ENCODE measurements at regions not wholly inside any gene's neighbourhood (a gene's known extent, or its start where the extent isn't known, plus 50 kb on each side); places are given as distances from the start of the nearest gene placed in this dataset.

DNA sequence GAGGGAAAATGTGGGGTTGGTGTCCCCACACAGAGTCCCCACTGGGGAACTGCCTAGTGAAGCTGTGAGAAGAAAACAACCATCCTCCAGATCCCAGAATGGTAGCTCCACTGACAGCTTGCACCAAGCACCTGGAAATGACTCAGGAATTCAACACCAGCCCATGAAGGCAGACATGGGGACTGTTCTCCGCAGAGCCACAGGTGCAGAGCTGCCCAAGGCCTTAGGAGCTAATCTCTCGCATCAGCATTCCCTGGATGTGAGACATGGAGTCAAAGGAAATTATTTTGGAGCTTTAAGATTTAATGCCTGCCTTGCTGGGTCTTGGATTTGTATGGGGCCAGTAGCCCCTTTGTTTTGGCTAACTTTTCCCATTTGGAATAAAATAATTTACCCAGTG lies 367.9 kb downstream of the FAM133A start:
- DNase-seq (ENCODE audit: low read depth, low spot score) = no peak

DNA sequence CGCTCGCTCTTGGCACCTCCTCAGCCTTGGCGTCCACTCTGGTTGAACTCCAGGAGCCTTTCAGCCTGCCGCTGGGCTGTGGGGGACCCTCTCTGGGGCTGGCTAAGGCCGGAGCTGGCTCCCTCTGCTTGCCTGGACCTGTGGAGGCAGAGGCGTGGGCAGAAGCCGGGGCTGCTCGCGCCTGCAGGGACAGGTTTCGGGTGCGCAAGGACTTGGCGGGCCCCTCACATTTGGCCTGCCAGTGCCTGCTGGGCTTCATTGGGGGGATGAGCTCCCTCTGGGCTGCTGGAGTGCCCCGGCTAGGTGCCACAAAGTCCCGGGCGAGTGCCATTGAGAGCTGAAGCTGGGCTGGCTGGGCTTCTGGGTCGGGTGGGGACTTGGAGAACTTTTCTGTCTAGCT lies 371.7 kb downstream of the FAM133A start:
- no peak for DNase-seq (ENCODE audit: low read depth, low spot score)

DNA sequence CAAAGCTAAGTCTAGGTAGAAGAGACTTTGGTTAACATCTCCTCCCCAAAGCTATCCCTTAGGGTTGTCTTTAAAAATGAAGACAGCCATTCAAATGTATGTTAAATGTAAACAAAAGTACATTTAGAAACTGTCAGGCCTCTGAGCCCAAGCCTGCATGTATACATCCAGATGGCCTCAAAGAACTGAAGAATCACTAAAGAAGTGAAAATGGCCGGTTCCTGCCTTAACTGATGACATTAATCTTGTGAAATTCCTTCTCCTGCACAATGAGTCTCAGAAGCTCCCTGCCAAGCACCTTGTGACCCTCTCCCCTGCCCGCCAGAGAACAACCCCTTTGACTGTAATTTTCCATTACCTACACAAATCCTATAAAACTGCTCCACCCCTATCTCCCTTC lies 377.9 kb downstream of the FAM133A start:
- peak; percentile 70 for DNase-seq (ENCODE audit: low read depth, low spot score)

DNA sequence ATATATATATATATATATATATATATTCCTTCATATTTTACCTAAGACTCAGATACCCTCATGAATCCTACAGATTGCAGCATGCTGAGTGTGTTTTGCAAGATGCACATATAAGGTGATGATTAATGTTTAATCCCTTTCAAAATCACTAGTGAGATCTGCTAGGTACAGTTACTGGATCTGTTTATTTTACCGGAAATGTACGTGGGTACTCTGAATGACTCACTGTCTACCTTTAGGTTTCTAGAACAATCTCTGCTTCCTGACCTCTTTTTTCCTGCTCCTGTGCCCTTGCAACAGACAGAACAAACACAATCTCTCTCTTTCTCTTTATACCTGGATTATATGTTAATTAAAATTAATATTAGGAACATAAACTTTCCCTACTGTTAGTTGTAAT lies 379.6 kb downstream of the FAM133A start:
- DNase-seq (ENCODE audit: low read depth, low spot score) = no peak

DNA sequence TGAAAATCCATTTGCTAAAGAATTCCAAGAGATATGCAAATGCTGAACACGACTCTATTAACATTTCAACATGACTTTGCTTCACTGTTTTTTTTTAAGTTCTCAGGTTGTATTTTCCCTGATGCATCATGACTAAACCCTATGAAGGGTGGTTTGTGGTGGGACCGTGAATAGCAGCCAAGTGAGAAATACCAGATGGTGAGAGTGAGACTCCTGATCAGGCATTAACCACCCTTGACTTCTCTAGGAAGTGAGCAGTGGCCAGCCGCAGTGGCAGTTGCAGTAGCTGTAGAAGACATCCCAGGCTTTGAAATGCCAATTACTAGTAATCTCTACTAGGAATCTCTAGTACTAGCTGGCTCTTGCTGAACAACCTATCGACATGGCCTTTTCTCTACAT lies 383.4 kb downstream of the FAM133A start:
- DNase-seq (ENCODE audit: low read depth, low spot score) = peak; percentile 9

DNA sequence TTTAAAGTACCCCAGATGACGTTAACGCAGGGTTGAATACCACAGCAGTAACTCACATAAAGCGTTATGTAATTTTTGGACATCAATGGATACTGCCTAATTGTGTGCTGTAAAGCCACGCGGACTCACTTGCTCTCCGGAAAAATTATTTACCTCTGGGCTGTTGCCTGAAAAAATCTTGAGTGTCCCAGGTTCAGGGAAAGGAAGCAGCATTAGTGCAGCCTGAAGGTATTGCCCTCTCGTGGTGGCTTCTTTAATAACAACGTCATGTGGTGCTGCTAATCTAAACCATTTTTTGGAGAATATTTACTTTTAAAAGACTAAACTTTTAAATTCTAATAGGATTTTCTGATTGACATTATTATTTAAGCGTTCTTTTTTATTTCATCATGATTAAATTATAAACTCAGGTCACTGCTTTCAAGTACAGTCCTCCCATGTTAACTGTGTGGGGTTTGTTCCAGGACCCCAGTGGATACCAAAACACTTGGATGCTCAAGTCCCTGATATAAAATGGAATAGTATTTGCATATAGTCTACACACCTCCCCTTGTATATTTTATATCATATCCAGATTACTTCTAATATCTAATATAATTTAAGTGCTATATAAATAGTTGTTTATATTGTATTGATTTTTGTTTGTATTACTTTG lies 384.8 kb downstream of the FAM133A start:
- DNase-seq (ENCODE audit: low read depth, low spot score) = peak; percentile 25

DNA sequence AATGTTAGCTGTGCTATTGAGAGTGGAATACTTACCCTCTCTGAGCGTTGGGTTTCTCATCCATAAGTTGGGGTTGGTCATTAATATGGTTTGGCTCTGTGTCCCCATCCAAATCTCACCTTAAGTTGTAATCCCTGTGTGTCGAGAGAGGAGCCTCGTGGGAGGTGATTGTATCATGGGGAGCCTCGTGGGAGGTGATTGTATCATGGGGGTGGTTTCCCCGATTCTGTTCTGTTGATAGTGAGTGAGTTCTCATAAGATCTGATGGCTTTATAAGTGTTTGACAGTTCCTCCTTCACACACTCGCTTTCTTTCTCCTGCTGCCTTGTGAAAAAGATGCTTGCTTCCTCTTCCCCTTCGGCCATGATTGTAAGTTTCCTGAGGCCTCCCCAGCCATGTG lies 391.1 kb downstream of the FAM133A start:
- no peak for DNase-seq (ENCODE audit: low read depth, low spot score)

DNA sequence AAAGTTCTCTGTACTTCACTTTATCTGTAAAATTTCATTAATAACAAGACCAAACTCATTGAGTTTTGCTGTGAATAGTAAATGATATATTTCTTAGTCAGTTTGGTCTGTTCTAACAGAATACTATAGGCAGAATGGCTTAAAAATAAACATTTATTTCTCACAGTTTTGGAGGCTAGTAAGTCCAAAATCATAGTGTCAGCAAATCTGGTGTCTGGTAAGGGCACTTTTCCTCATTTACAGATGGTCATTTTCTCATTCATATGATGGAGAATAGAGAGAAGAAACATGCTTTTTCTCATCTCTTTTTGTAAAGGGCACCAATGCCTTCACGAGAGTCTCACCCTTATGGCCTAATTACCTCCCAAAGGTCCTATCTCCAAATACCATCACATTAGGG lies 415.1 kb downstream of the FAM133A start:
- DNase-seq (ENCODE audit: low read depth, low spot score) = no peak

DNA sequence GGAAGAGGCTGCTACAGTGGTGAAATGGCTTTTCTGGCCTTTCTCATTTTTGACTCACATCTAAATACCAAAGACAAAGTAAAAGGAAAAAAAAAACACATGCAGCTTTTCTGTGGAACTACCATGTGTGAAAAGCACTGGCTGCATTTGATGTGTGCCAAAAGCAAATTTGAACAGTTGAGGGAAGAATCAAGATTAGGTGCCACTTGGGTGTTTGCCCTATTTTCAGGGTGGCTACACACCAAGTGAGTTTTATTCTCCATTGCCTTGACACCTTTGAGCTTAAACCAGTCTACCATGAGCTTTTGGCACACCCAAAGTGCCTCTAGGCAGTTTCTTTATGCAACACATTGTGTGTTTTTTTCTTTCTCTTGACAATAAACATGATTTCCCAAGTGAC lies 423.9 kb downstream of the FAM133A start:
- DNase-seq (ENCODE audit: low read depth, low spot score) = no peak

DNA sequence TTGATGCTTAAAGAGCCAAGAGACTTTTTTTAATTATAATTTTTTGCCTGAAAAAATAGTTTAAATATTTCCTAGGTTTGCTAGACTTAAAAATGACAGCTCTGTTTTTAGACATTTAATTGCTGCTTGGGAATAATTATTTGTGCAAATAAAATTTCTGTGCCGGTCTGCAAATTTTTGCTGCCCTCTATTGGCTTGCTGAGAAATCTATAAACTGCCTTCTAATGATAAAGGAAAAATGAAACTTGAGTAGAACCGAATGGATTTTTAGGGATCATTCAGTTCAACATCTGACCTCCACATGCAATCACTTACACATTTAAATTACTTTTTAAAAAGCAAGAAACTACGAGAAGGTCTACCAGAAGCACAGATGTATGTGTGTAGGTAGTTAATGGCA lies 434.0 kb downstream of the FAM133A start:
- DNase-seq (ENCODE audit: low read depth, low spot score) = no peak

DNA sequence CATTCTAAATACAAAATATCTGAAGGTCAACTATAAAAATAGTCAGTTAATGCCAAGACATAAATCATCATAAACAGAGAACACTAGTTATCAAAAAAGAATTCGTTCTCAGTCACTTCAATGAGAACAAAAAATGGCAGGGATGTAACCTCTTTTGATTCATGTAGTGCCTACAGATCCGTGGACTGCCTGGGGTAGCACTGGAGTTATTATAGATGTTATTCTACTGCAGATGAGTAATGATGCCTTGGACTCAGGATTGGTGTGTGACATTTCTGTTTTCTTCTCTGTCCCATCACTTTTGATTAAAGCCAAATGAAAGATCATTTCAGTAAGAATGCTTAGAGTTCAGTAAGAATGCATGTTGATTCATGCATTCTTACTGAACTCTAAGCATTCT lies 440.4 kb downstream of the FAM133A start:
- no peak for DNase-seq (ENCODE audit: low read depth, low spot score)

DNA sequence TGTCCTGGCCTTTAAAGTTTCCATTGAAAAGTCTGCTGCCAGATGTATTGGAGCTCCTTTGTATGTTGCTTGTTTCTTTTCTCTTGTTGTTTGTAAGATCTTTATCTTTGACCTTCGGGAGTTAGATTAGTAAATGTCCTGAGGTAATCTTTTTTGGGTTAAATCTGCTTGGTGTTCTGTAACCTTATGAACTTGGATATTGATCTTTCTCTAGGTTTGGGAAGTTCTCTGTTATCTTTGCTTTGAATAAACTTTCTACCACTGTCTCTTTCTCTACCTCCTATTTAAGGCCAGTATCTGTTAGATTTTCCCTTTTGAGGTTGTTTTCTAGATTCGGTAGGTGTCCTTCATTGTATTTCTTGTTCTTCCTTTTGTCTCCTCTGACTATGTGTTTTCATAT lies 447.8 kb downstream of the FAM133A start:
- no peak for DNase-seq (ENCODE audit: low read depth, low spot score)

DNA sequence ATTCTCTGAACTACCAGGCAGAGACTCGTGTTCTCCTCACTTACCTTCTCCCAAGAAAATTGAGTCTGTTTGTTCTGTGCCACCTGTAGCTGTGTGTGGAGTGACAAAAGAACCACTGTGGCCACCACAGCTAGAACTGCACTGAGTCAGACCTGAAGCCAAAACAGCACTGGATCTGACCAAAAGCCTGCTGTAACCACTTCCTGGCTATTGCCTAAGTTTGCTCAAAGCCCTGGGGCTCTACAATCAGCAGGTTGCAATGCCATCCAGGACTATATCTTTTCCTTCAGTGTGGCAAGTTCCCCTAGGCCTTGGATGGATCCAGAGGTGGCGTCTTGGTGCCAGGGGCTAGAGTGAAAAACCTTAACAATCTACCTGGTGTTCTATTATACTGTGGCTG lies 449.1 kb downstream of the FAM133A start:
- peak; percentile 1 for DNase-seq (ENCODE audit: low read depth, low spot score)

DNA sequence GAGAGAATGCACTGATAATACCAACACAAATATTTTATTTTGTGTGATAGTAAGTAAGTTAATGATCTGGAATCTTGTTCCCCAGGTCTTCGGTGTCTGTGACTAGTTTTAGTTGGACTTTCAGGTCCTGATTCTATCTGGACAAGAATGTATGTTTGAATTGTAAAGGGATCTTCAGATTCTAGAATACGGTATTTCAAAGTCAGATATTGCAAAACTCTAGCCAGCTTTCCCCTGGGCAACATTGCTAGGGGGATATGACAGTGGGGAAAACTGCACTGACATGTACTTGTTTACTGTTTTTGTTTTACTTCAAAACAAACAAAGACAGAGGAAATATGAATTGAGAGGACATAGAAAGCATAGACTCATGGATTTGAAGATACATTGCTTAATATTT lies 489.0 kb downstream of the FAM133A start:
- DNase-seq (ENCODE audit: low read depth, low spot score) = no peak

DNA sequence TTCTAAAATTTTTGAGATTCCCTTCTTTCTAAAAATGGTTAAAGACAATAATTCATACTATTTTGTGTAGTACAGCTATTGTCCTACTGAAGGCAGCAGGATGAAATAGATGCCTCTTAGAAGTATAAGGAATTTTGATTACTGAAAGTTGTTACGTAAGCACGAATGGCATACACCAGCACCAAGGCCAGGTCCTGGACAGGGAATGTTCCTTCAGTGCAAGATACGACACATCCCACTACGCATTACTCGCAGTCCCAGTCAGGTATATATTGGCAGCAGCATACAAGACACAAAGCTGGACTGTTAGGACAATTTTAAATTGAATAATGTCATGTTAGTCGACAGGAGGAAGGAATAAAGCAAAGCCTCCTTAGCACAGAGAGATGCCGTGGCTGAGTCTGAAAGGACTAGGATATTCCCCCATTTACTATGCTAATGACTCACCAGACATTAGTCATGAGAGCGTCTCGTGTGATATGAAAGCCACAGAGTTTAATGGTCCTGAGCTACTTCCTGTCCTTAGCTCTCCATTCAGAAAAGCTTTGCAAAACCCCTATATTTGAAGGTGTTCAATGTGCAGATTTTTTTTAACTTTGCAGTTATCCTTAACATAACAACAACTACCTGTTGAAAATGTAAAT lies 504.3 kb downstream of the FAM133A start:
- DNase-seq (ENCODE audit: low read depth, low spot score) = no peak

DNA sequence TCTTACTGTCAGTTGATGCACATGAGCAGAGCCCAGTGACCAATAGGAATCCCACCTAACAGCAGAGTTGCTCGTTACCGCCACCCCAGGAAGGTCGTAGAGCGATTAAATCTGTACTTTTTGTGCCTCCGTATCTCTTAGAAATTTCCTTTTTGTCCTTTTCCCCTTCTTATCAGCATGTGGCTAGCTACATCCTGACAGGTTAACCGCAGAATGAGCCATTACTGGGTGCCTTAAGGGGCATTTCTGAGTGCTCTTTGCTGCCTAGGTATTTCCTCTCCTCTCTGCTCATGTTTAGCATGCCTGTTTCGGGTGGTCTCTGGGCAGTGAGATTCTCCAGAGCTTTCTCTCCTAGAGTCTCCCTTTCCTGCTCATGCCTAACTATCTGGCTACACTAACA lies 530.5 kb downstream of the FAM133A start:
- peak; percentile 21 for DNase-seq (ENCODE audit: low read depth, low spot score)

DNA sequence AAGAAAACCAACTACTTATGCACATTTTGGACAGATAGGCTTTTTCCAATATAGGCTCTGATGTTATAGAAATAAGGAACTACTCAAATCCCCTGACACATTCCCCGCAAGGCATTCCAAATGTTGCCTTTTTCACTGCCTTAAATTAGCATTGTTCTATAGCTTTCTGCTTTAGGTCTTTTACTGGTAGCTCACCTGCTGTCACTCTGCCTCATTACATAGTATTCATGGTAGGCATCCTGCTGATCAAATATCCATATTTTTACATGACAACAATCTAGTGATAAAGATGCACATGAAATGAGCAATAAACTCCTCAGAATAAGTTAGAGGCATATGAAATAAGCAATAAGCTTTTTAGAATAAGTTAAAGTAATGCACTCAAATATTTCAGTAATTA lies 542.7 kb downstream of the FAM133A start:
- DNase-seq (ENCODE audit: low read depth, low spot score) = no peak

DNA sequence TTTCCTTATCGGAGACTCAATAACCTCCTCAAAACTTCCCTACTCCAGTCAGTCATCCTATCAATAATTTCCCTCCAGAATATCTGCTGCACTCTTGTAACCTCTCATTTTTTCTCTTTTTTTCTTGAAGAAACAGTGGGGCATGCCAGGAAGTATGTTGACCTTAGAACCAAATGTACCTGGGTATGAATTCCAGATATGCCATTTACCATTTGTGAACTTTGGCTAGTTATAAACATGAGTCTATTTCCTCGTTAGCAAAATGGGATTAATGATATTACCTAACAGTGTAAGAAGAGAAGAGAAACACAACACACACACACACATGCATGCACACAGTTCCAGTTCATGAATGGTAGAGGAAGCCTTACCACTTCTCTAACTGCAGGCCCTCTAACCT lies 578.2 kb downstream of the FAM133A start:
- no peak for DNase-seq (ENCODE audit: low read depth, low spot score)

DNA sequence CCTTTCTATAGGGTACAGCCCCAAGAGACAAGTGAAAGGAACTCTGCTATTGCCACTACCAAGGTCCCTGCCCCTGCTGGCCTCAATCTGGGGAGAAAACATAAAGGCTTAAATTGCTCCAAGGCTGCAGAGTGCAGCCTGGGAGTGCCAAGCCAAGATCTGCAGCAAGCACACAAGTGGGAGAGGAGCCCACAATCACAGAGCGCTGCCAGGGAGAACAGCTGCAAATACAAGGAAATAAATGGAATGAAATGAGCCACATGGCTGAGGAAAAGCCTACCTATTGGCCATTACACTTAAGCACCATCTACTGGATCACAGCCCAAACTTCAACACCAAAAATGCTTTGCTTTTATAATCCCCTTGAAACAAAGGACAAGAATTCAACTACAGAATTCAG lies 582.4 kb downstream of the FAM133A start:
- no peak for DNase-seq (ENCODE audit: low read depth, low spot score)

DNA sequence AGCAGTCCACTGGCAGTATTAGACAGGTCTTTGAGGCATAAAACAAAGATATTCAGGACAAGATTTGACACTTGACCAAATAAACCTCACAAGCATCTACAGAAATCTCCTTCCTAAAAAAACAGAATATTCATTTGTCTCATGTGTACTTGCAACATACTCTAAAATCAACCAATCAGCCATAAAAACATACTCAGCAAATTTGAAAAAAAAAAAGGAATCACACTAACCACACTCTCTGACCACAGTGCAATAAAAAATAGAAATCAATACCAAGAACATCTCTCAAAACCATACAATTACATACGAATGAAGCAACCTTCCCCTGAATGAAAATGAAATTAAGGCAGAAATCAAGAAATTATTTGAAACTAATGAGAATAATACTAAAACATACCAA lies 591.3 kb downstream of the FAM133A start:
- DNase-seq (ENCODE audit: low read depth, low spot score) = no peak

DNA sequence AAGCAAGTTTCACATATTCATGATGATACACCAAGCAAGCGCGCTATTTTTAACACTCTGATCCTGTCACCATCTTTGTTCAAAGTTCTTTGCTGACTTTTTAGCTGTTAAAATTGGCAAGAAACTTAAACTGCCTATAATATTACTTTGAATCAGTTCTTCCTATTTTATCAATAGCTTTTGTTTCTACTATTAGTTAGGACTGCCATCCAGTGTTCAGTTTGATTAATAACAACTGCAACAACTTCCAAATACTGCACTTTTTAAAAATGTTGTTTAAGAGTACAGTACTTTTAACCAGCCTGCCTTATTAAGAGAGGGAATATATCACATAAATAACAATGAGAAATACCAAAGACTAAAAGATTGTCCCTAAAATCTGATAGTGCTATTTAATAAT lies 614.3 kb downstream of the FAM133A start:
- no peak for DNase-seq (ENCODE audit: low read depth, low spot score)

DNA sequence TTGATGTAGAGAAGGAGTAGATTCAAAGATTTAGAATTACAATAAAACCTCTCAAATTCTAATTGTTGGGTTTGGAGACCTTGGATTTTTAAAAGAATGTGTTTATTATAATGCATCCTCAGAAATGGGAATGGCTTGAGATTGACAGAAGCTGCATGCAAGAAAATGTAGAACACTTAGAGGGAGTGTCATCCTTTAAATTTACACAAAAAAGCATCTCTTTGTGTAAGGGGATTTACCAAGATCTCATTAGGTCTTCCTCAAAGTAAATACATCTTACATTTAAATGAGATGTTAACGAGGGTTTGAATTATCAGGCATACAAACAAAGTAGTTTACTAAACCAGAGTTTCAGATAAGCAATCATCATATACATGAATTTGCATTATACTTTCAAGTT lies 615.0 kb downstream of the FAM133A start:
- no peak for DNase-seq (ENCODE audit: low read depth, low spot score)

DNA sequence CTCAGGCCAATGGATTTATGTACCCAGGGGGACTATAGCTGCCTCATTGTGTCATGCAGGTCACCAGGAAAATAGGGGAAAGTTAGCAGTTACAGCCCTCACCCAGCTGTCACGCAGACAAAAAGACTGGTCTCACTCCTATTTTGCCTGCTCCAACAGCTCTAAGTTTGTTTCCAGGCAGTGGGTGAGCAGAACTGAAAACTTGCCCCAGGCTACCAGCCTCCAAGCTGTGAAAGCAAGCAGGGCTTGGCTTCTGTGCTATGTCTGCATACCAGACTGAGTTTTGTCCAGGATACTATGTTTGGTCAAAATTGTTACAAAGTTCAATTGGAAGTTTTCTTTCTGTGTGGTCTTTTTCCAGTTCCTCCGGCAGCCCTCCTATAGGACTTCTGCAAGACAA lies 628.4 kb downstream of the FAM133A start:
- peak; percentile 84 for DNase-seq (ENCODE audit: low read depth, low spot score)

DNA sequence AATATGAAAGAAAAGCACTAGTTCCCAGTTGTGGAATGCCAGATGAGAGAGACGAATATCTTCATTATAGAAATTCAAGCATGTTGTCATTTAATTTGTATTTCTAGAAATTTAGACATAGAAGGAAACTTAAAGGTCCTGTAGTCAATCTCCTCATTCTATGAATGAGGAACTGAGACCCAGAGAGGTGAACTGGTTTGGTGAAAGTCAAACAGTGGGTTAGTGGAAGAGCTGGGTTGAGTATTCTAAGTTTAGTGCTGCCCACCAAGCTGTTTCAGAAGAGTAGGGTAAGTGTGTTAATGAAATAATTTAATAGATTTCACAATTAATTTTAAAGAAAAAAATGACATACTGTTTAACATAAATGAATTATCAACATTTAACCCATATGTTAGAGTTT lies 655.2 kb downstream of the FAM133A start:
- no peak for DNase-seq (ENCODE audit: low read depth, low spot score)

Measured in ELF-1 (cell line).